H9 (cell line): ENCODE measurements at regions not wholly inside any gene's neighbourhood (a gene's known extent, or its start where the extent isn't known, plus 50 kb on each side); places are given as distances from the start of the nearest gene placed in this dataset.

ENCODE experiments used
- DNase-seq: peaks from one replicate; pipeline ENCODE4 v3.0.0-alpha.2; 2017
- H2AFZ ChIP-seq: one replicate; pipeline ENCODE4 v1.6.1; 2013; ENCODE audit warnings: mild to moderate bottlenecking, low read length, control low read depth, moderate library complexity
- H2AK5ac ChIP-seq: 2 replicates; pipeline ENCODE4 v1.6.1; 2013; ENCODE audit warnings: low read length, control low read depth, mixed read lengths; ENCODE audit not compliant: insufficient read length
- H2BK120ac ChIP-seq: one replicate; pipeline ENCODE4 v1.6.1; 2013; ENCODE audit warnings: low read depth, mild to moderate bottlenecking, low read length, control low read depth, inconsistent platforms; ENCODE audit not compliant: poor library complexity, severe bottlenecking
- H2BK12ac ChIP-seq: 2 replicates; pipeline ENCODE4 v1.6.1; 2013; ENCODE audit warnings: low read length, control low read depth, mixed read lengths, low read depth; ENCODE audit not compliant: insufficient read length
- H2BK15ac ChIP-seq: 2 replicates; pipeline ENCODE4 v1.6.1; 2013; ENCODE audit warnings: low read depth, low read length, control low read depth
- H2BK20ac ChIP-seq: one replicate; pipeline ENCODE4 v1.6.1; 2013; ENCODE audit warnings: low read depth, mild to moderate bottlenecking, low read length, control low read depth, inconsistent platforms; ENCODE audit not compliant: poor library complexity, severe bottlenecking
- H2BK5ac ChIP-seq: 2 replicates; pipeline ENCODE4 v1.6.1; 2013; ENCODE audit warnings: low read length, control low read depth, mixed read lengths; ENCODE audit not compliant: insufficient read length
- H3K14ac ChIP-seq: 2 replicates; pipeline ENCODE4 v1.6.1; 2013; ENCODE audit warnings: low read length, control low read depth; ENCODE audit not compliant: insufficient read depth
- H3K18ac ChIP-seq: 2 replicates; pipeline ENCODE4 v1.6.1; 2013; ENCODE audit warnings: low read depth, mild to moderate bottlenecking, mixed read lengths, low read length, control low read depth; ENCODE audit not compliant: insufficient read length
- H3K23ac ChIP-seq: 2 replicates; pipeline ENCODE4 v1.6.1; 2013; ENCODE audit warnings: low read length, control low read depth, mixed read lengths, low read depth; ENCODE audit not compliant: insufficient read length
- H3K23me2 ChIP-seq: 2 replicates; pipeline ENCODE4 v1.6.1; 2013; ENCODE audit warnings: low read depth, mild to moderate bottlenecking, mixed read lengths, low read length, control low read depth; ENCODE audit not compliant: insufficient read length, poor library complexity, severe bottlenecking
- H3K27ac ChIP-seq: 2 replicates; pipeline ENCODE4 v1.5.1; 2013; ENCODE audit warnings: low read length, control low read depth, mixed read lengths, low read depth; ENCODE audit not compliant: insufficient read length
- H3K27me3 ChIP-seq: 2 replicates; pipeline ENCODE4 v1.6.1; 2013; ENCODE audit warnings: low read length, control low read depth, inconsistent platforms; ENCODE audit not compliant: insufficient read depth
- H3K4ac ChIP-seq: 2 replicates; pipeline ENCODE4 v1.6.1; 2013; ENCODE audit warnings: low read depth, mild to moderate bottlenecking, control low read depth, inconsistent platforms, low read length, moderate library complexity
- H3K4me1 ChIP-seq: 2 replicates; pipeline ENCODE4 v1.6.1; 2013; ENCODE audit warnings: low read length, control low read depth, inconsistent platforms; ENCODE audit not compliant: insufficient read depth
- H3K4me2 ChIP-seq: 2 replicates; pipeline ENCODE4 v1.6.1; 2013; ENCODE audit warnings: low read length, control low read depth, mixed read lengths; ENCODE audit not compliant: insufficient read length, insufficient read depth
- H3K56ac ChIP-seq: 2 replicates; pipeline ENCODE4 v1.6.1; 2013; ENCODE audit warnings: low read depth, mild to moderate bottlenecking, mixed read lengths, low read length, control low read depth; ENCODE audit not compliant: insufficient read length
- H3K79me1 ChIP-seq: 2 replicates; pipeline ENCODE4 v1.6.1; 2013; ENCODE audit warnings: low read depth, mild to moderate bottlenecking, moderate library complexity, low read length, control low read depth, inconsistent platforms; ENCODE audit not compliant: insufficient read depth, poor library complexity, severe bottlenecking
- H3K79me2 ChIP-seq: 2 replicates; pipeline ENCODE4 v1.6.1; 2013; ENCODE audit warnings: low read length, control low read depth, inconsistent platforms; ENCODE audit not compliant: insufficient read depth
- H3K9ac ChIP-seq: 2 replicates; pipeline ENCODE4 v1.6.1; 2013; ENCODE audit warnings: low read length, control low read depth, mixed read lengths; ENCODE audit not compliant: insufficient read length; ENCODE audit errors: extremely low read depth
- H3K9me3 ChIP-seq: one replicate; pipeline ENCODE4 v1.6.1; 2013; ENCODE audit warnings: low read depth, low read length, inconsistent platforms; ENCODE audit not compliant: control insufficient read depth
- H3T11ph ChIP-seq: one replicate; pipeline ENCODE4 v1.6.1; 2013; ENCODE audit warnings: mild to moderate bottlenecking, low read length, control low read depth, inconsistent platforms
- H4K20me1 ChIP-seq: one replicate; pipeline ENCODE4 v1.6.1; 2013; ENCODE audit not compliant: control insufficient read depth, insufficient read length, insufficient read depth
- H4K5ac ChIP-seq: 2 replicates; pipeline ENCODE4 v1.6.1; 2013; ENCODE audit warnings: low read depth, mild to moderate bottlenecking, mixed read lengths, low read length, control low read depth; ENCODE audit not compliant: insufficient read length
- H4K8ac ChIP-seq: replicated peaks from 2 replicates; pipeline ENCODE4 v1.6.1; 2013; ENCODE audit warnings: low read length, control low read depth, mixed read lengths, low read depth; ENCODE audit not compliant: insufficient read length
- H4K91ac ChIP-seq: 2 replicates; pipeline ENCODE4 v1.6.1; 2013; ENCODE audit warnings: low read depth, mild to moderate bottlenecking, moderate library complexity, mixed read lengths, low read length, control low read depth; ENCODE audit not compliant: insufficient read length
- H3K27ac Mint-ChIP-seq, 3 experiments: 2 replicates in 2 of 3; 3 replicates in 1 of 3; pipeline ENCODE4 v1.8.0; 2020 to 2021; ENCODE audit warnings: mixed read lengths in 3 of 3, mild to moderate bottlenecking in 1 of 3, moderate library complexity in 1 of 3
- H3K27me3 Mint-ChIP-seq: 2 replicates; pipeline ENCODE4 v1.8.0; 2021; ENCODE audit warnings: low read depth, mild to moderate bottlenecking, moderate library complexity, mixed read lengths
- H3K36me3 Mint-ChIP-seq, 3 experiments: 2 replicates in 2 of 3; 3 replicates in 1 of 3; pipeline ENCODE4 v1.8.0; 2020 to 2021; ENCODE audit warnings: low read depth in 3 of 3, mixed read lengths in 3 of 3; ENCODE audit not compliant: insufficient read depth in 1 of 3
- H3K4me1 Mint-ChIP-seq, 2 experiments: 2 replicates each; pipeline ENCODE4 v1.8.0; 2020; ENCODE audit warnings: mixed read lengths in 2 of 2
- H3K4me3 Mint-ChIP-seq, 2 experiments: 2 replicates in 1 of 2; 3 replicates in 1 of 2; pipeline ENCODE4 v1.8.0; 2020 to 2021; ENCODE audit warnings: mild to moderate bottlenecking in 2 of 2, mixed read lengths in 2 of 2, moderate library complexity in 1 of 2
- H3K9me3 Mint-ChIP-seq, 2 experiments: 2 replicates in 1 of 2; 3 replicates in 1 of 2; pipeline ENCODE4 v1.8.0; 2020; ENCODE audit warnings: mild to moderate bottlenecking in 2 of 2, mixed read lengths in 2 of 2, moderate library complexity in 1 of 2
- CTCF ChIP-seq: fragments of 200-600 bp; sonication (generic); conservative IDR thresholded peaks from 3 replicates; pipeline ENCODE4 v1.8.0; 2021; ENCODE audit warnings: antibody characterized with exemption, mild to moderate bottlenecking
- WGBS: extraction: QIAGEN DNeasy Blood & Tissue Kit; methylation state at CpG from one replicate; pipeline ENCODE4 v1.1.7; 2013; ENCODE audit warnings: missing lambda C conversion rate, low lambda C conversion rate, mixed read lengths; ENCODE audit not compliant: insufficient read length; ENCODE audit errors: extremely low coverage; 5-methylcytosine and 5-hydroxymethylcytosine counted together

- H3K14ac ChIP-seq = no peak overlapping the region
- H3K23me2 ChIP-seq = no peaks in the 10 kb centered on the region
- no peaks in the 10 kb centered on the region for H3K9me3 Mint-ChIP-seq
- H3K18ac ChIP-seq = no peak overlapping the region
- no peaks in the 10 kb centered on the region for H3K9me3 ChIP-seq
- no peak overlapping the region for H3K23ac ChIP-seq
- H3T11ph ChIP-seq = no peak overlapping the region
- no peaks in the 10 kb centered on the region for H4K20me1 ChIP-seq
- H3K27me3 ChIP-seq = no peaks in the 10 kb centered on the region
- H3K4me2 ChIP-seq = no peak overlapping the region
- no peaks in the 10 kb centered on the region for H3K79me1 ChIP-seq
- H3K79me2 ChIP-seq = no peaks in the 10 kb centered on the region
- H3K56ac ChIP-seq = no peak overlapping the region
- H3K4me1 ChIP-seq = no peaks in the 10 kb centered on the region
- H3K27ac ChIP-seq = no peak overlapping the region
- H4K5ac ChIP-seq = no peak overlapping the region
- DNase-seq = no peak
- no CpG with 5 or more reads among the region's 5 CpGs for WGBS
- no peak overlapping the region for H3K9ac ChIP-seq
- no peak overlapping the region for H2AFZ ChIP-seq
- H2AK5ac ChIP-seq = no peak overlapping the region
- H3K27ac Mint-ChIP-seq = no peak overlapping the region
- H3K4ac ChIP-seq = no peak overlapping the region
- no peaks in the 10 kb centered on the region for H3K36me3 Mint-ChIP-seq
- no peaks in the 10 kb centered on the region for H3K27me3 Mint-ChIP-seq
- no peak overlapping the region for H3K4me3 Mint-ChIP-seq
- no peak overlapping the region for H2BK15ac ChIP-seq
- no peak for TF ChIP-seq CTCF
- H2BK5ac ChIP-seq = no peak overlapping the region
- H4K91ac ChIP-seq = no peak overlapping the region
- H2BK12ac ChIP-seq = no peak overlapping the region
- no peak overlapping the region for H2BK20ac ChIP-seq
- no peak overlapping the region for H2BK120ac ChIP-seq
- H4K8ac ChIP-seq = no peak overlapping the region
- no peaks in the 10 kb centered on the region for H3K4me1 Mint-ChIP-seq
Observed at GRCh38 chr18:45282101-45282812, 333.0 kb upstream of the SLC14A2 start.
